NCI-H1694 treated with DMSO at 0.1 percent for 48 hours (cell line): ENCODE measurements at regions not wholly inside any gene's neighbourhood (a gene's known extent, or its start where the extent isn't known, plus 50 kb on each side); places are given as distances from the start of the nearest gene placed in this dataset.

Experiments used
- DNase-seq: peaks from one replicate; lab custom pipeline; 2025; lab: John Stamatoyannopoulos, UW

DNA sequence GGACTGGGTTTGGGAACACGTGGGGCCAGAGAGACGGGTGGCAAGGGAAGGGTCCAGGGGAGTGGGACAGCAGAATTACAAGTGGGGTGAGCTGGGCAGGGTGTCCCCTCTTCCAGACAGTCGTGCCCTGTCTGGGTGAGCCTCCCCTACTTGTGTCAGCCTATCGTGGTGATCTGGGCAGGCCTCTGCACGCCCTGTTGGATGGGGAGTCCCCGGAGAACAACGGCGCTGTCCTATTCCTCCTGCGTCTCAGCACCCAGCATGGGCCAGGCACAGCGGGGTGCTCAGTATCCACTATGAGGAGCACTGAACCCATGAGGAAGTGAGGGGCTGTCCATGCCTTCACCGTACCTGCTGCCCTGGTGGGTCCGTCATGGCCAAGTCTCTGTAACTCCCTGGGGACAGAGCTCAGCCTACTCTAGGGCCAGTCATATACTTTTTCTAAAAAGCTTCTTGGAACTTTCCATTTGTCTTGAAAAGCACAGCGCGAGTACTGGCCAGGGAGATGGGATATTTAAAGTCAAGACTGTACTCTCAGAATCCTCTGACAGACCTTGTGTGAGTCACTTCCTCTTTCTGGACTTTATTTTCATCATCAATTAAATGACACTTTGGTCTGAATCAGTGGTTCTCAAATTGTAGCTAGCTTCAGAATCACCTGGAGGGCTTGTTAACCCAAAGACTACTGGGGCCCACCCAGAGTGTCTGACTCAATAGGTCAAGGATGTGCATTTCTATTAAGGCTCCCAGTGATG, 81.7 kb upstream of the NECTIN1 start:
- no peak for DNase-seq

DNA sequence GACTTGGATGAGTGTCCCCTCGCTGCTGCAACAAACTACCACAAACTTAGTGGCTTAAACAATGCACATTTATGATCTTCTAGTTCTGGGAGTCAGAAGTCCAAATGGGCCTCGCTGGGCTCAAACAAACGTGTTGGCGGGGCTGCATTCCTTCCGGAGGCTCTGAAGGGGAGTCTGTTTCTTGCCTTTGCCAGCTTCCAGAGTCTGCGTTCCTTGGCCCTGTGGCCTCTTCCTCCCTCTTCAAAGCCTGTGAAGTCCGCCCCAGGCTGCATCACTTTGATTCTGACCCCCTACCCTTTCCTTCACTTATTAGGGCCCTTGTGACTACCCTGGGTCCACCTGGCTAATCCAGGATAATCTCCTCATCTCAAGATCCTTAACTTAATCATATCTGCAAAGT, 80.3 kb upstream of the NECTIN1 start:
- DNase-seq, result no peak

DNA sequence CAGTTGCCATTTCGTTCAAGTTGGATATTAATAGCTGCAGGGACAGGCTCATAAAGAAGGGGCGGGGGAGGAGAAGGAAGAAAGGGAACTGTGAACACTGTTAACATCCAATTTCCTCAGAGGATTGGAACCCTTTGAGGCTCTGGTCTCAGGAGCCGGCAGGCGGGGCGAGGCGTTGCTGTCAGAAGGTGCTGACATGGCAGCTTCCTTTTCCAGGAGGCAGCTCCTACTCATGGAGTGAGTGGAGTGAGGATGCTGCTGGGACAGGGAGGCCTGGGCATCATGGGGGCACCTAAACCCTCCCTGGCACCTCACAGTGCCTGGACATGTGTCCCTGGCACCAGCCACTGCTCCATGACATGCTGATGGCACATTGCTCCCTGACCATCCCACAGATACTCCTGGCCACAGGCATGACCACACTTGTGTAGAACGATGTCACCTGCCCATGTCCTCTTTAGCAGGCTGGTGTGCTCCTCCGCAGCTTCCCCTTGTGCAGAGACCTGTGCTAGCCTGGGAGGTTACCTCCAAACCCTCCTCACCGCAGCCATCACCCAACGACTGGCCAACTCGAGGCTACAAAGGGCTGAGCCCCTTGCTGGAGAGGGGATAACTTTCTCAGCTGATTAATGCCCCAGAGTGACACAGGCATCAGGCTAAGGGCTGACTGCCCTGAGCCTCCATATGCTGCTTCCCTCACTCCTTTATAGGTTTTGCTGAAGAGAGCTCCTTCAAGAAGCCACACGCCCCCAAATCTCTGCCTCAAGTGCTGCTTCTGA, 79.6 kb upstream of the NECTIN1 start:
- DNase-seq, result no peak

DNA sequence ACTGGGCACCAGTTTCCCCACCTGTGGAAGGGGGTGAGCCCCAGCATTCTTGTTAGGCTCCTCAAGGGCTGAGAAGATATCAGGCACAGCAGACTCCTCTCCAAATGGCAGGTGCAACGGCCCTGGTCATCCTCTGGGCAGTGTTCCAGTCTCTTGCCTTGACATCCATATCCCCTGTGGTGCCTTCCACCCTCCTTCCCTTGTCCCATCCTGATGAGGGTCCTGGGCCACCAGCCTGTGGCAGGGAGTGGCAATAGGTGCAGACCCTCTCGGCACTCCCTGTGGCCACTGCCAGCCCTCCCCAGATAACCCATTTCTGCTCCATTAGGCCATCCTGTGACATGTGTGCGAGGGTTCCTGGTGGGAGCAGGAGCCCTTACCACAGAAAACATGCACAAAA, 78.8 kb upstream of the NECTIN1 start:
- DNase-seq, result no peak

DNA sequence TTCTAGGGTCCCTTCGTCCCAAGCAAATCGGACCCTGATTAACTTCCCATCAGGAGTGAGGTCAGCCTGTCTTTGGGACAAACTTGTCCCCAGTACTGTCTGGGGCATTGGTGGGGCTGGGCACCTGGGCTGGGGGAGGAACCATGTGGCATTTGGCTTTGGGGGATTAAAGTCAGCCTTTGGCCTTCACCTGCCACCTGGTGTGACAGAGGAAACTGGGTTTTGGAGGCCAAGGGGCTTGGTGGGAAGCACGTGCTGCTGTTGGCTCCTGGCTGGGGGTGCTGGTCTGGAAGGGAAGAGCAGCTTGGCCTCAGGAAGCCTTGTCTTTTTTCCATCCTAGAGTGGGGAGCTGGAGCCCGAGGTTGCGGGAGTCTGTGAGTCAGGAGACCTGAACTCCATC, 78.4 kb upstream of the NECTIN1 start:
- DNase-seq, result no peak

DNA sequence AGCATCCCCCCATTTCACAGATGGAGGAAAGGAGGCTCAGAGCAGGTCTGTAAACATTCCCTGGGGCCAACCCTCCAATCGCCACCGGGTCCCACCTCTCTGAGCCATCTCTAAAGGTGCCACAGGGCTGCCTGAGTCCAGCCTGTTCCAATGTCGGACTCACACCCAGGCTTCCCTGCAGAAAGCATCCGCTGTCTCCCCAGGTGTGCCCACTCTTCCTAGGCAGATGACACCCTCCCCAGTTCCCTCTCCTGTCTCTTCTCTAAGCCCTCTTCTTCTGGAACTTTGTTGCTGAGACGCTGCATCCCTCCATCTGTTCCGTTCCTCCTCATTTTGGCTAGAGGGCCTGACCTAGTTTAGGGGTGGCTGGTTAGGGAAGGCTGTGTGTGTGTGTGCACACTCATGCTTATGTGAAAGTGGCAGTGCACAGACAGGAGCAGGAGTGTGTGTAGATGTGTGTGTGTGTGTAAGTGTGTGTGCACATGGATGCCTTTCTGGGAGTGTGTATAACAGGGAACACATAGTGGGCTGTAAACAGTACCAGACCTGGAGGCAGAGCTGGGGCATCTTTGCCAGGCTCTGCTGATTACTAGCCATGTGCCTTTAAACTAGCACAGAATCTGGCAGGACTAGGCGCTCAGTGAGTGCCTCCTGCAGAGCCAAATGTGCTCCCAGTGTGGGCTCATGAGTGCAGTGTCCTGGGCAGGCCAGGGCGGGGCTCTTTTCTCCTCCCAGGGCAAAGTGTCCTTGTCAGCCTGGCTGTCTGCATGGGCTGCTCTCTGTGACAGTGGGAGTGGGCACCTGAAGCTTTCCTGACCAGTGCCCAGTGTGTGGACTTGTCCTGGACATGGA, 77.3 kb upstream of the NECTIN1 start:
- no peak for DNase-seq

DNA sequence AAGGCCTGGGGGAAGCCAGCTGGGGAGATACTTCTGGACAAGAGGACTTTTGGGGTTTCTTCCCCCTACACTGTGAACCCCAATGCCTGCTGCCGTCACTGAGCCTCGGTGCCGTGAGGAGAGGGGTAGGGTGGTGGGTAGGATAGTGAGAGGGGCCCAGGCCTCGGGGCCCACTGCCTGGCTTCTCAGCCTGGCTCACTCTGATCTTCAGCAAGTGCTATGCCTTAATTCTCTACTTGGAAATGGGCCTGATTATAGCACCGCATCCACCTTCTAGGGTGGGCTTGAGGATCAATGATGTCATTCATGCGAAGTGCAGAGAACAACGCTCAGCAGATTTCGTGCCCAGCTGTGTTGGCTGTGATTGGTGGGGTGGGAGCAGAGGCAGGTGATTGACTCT, 76.7 kb upstream of the NECTIN1 start:
- DNase-seq, result no peak

DNA sequence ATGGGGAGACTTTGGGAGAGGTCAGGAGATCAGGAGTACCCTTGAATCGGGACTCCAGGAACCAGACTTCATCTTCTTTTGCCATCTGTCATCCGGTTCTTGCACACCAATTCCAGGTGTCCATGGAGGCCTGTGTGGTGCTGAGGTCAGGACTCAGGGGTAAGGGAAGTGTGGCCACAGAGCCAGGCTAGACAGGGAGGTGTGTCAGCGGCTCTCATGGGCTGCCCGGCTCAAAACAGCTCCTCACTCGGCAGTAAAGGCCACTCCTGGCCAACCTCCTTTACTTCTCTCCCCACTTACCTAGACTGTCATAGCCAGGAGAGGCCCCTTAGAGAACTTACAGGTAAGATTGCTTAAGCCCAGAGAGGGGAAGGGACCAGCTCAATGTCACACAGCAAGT, 75.7 kb upstream of the NECTIN1 start:
- no peak for DNase-seq

DNA sequence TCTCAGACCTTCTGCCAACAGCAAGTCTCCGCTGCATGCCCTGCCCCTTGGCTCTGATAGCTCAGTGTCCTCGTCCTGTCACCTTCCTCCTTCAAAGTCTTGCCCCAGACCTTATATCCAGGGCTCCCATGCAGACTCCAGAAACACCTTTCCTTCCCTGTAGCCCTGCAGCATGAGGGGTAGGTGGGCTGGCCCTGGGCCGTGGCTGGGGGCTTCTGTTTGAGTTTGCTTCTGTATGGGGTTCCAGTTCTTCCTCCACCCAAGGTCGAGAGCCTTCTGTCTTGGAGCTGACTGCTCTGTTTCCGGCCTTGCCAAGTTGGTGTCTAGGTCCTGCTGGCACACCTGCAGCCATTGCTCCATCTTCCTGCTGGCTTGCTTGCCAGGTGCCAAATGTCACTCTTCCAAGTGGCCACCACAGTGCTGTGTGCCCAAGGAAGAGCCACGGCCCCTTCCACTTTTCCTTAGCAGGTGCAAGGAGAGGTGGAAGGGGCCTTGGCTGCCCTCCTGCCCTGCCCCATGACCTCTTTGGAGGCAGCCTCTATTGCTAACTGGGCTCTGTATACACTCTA, 74.8 kb upstream of the NECTIN1 start:
- DNase-seq, result no peak

DNA sequence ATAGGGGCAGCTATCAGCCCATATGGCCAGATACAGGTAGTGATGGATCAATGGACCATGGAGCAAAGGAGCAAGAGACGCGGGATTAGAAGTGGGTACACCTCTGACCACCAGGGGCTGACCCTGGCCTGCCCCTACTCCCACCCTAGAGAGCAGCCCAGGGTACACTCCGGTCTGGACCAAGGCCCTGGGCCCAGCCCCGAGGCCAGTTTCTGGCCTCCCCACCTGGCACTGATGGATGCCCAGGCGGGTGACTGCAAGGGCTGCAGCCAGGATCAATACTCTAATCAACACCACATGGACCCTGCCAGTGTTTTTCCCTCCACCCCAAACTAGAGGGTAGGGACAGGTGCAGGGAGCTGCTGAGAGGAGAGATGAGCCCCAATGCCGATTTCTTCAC, 74.1 kb upstream of the NECTIN1 start:
- DNase-seq, result no peak

DNA sequence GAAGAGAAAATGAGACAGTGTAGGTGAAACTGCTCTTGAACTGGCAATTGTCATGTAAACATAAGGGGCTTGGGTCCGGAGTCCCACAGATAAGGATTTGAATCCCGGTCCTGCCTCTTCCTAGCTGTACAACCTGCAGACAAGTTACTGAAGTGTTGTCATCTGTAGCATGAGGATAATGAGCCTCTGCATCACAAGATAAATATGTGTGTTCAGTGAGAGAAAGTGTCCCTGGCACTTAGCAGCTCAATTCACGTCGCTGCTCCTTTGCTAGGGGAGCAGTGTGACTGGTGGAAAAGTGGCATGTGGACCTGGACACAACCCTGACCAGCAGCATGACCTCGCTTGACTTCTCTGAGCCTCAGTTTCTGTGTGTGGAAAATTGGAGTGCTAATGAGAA, 73.7 kb upstream of the NECTIN1 start:
- DNase-seq, result no peak

DNA sequence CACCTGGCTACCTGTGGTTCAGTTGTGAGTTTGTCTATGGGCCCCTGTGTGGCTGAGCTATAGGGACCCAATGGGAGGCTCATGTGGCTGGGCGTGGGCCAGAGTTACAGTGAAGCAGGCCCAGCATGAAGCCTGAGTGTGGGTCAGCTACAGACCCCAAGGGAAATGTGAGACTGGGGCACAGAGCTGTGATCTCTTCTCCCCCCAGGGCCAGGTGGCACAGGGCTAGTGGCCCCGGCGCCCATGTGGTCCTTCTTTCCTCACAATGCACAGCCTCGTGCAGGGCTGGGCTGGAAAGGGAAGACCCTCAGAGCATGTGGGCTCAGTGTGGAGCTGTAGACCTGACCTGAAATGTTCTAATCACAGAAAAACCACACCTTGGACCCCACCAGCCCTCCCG, 71.6 kb upstream of the NECTIN1 start:
- no peak for DNase-seq

DNA sequence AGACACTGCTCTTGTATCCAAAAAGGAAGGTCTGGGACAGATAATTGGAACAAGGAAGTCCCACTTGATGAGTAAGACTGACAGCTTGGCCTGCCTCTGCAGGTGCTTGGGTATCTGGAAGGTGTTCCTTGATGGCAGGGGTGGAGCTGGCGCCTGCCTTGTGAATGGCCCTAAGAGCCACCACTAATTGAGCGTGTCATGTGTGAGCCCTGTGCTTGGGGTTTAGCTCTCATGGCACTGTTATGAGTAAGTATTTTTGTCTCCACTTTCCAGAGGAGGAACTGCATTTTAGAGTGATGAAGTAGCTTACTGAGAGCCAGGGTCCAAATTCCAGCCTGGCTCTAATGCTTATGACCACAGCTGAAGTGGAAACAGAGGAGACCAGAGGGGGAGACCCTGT, 71.2 kb upstream of the NECTIN1 start:
- no peak for DNase-seq

DNA sequence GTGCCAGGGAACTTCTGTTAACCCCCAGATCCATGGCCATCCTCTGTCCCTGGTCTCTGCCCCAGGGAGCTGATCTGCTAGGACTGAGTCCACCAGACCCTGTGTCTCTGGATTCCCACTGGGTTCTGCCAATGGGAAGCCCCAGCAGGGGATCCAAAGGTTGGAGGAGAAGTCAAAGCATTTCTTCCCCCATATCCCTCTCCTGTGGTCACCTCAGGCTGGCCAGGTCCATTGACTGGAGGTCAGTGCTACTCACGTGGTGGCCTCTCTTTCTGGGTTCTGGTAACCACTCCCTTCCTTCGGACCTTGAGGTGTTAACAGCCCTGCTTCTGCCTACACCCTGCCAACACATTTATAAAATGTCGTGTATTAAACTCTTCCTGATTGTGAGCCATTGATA, 69.7 kb upstream of the NECTIN1 start:
- DNase-seq, result no peak

DNA sequence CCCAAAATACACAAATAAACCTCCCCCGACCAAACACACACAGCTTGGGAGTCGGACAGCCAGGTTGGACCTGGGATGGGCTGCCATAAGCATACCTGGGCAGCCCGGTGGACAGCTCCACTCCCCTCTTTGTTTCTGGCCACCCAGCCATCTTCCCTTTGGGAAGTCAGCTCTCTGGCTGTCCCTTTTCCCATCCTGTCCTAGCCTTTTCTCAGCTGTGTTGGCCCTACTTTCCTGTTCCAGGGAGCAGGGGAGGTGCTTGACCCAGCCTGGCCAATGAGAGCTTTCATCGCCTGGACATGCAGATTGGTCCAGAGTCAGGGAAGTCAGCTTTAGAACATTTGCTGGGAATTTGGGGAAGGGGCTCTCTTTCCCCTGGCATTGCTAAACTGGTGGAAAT, 68.7 kb upstream of the NECTIN1 start:
- DNase-seq, result no peak

DNA sequence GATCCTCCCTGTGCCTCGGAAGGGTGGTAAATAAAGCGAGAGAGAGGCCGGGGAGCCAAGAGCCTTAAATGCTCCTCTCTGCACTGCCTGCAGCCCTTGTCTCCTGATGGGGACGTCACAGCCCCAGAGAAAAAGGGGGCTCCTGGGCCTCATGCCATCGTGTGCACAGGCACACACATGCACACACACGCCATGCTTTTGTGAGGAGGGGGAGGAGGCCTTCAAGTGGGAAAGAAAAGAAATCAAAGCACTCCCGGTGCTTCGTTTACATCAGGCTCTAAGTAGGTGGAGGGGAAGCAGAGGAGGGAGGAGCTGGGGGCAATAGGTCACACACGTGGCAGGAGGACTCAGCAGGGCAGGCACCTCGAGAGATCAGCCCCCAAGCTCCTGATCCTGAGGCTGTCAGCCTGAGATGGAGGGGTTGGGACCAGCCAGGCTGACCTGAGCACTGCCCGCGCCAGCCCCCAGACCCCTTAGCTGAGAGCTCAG, 68.2 kb upstream of the NECTIN1 start:
- DNase-seq, result no peak

DNA sequence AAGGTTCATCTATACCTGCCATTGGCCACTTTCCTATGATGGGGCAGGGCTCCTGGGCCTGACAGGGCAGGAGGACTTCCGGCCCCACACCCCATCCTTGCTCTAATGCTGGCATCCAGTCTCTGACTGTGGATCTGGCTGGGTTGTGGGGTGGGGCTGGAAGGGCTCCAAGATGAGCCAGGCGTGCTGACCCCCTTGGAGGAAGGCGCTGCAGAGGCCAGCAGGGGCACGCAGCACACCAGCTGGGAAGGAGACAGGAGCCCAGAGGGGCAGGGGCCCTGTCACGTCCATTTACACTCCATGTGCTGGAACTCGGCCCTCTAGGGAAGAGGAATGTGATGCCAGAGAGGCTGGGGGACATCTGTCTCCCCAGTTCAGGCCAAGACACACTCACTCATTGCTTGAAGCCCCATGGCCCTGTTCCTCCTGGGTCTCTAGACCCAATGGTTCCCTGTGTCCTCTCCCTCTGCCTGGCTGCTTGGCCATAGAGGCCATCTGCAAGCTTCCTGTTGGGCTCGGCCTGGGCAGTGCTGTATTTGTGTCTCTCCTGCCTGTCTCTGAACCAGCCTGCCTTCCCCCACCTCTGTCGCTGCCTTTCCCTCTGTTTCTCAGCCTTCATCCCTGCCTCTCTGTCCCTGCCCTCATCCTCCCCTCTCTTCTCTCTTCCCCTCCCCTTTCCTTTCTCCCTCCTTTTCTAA, 67.5 kb upstream of the NECTIN1 start:
- DNase-seq, result no peak

DNA sequence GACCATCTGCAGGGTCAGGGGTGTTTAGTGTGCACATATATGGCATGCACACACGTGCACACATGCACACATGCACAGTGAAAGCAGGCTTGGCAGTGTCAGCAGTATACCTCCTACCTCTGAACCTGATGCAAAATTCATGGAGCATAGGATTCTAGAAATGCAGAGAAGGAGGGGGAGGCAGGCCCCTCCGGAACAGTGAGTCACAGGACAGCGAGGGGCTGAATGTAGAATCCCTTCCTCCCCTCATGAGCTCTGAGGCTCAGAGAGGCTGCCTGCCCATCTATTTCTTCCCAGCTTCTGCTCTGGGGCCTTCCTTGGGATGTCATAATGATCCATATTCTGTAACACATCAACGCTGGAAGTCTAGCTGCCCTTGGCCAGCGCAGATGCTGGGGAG, 66.7 kb upstream of the NECTIN1 start:
- no peak for DNase-seq

DNA sequence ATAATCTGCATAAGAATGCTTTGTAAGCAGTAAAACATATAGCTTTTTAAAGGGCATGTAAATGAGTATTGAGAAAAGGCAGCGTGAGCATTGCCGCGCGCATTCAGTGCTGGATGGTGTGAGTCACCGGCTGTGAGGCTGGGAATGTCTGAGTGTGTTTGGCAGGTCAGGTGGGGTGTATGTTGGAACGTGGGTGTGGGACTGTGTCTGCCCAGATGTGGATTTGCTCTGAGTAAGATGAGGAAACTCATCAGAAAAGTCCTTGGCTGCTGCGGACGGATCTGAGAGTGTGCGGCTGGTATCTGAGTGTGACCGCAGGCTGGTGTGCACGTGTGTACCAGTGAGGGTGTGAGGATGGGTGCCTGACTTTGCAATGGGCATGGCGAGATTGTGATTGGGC, 66.2 kb upstream of the NECTIN1 start:
- no peak for DNase-seq

DNA sequence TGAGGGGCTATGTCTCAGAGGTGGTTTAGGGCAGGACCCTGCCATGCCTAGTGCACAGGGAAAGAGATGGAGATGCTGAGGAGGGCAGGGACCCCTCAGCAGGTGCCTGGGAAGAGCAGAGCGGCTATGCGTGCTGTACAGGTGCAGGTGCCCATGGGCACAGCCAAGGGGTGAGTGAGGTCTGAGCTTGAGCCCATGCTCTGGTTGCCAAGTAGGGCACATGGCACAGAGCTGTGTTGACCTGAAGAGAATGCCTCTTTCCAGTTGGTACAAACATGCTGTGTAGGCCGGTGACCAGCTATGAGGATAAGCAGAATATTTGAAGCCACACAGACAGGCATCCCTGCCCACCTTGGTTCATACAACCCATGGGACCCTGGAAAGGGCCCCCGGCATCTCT, 65.8 kb upstream of the NECTIN1 start:
- no peak for DNase-seq

DNA sequence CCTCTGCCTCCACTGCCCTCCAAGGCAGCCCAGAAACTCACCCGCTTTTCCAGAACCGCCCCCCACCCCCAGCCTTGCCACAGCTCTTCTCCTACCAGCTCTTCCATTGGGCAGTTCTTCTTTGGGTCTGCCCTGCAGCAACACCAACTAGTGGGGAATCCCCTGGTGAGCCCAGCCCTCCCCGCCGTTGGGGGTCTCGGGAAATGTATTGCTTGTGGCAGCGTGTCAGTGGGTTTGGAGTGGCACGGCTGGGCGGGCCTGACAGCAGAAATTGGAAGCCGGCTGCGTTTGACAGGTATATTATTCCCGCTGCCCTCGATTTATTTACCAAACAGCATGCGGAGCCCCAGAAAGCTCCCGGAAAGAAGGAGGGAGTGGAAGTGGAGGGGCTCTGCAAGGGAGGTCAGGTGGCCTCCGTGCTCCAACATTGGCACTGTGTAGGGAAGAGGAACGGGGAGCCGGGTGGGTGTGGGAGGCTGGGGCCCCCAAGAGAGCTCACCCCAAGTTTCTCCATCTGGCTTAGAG, 65.2 kb upstream of the NECTIN1 start:
- no peak for DNase-seq
